ENCODE measurements at regions not wholly inside any gene's neighbourhood (a gene's known extent, or its start where the extent isn't known, plus 50 kb on each side); places are given as distances from the start of the nearest gene placed in this dataset.

DNA sequence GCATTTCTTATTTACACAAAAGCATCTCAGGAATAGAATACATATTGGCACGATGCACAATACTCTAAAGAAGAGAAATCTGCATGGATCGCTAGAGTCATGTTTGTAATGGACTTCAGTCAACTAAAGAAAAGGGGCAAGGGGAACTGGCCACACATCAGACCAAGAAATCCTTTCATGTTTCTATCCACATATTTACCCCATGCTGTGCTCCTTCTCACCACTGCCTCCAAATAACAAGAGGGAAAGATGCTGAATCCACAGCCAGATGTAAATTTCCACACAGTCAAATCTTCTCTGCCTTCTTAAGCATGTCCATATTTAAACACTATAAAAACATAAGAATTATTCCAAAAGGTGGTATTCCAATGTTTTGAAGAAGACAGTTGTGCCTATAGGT, 67.6 kb downstream of the COX18 start:
- DNase-seq = no peak

DNA sequence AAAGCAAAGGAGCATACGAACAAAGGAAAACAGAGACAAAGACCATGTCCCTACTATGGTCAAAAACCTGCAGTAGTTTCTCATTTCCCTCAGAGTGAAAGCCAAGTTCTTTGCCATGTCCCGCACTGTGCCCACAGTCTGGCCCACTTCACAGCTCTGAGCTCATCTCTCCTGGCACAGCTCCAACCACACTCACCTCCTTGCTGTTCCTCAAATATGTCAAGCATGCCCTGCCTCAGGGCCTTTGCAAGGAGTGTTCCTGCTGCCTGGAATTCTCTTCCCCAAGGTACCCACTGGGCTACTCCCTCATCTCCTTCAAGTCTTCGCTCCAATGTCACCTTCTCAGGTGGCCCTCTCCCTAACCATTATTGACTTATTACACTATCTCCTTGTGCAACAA, 72.1 kb downstream of the COX18 start:
- no peak for DNase-seq

DNA sequence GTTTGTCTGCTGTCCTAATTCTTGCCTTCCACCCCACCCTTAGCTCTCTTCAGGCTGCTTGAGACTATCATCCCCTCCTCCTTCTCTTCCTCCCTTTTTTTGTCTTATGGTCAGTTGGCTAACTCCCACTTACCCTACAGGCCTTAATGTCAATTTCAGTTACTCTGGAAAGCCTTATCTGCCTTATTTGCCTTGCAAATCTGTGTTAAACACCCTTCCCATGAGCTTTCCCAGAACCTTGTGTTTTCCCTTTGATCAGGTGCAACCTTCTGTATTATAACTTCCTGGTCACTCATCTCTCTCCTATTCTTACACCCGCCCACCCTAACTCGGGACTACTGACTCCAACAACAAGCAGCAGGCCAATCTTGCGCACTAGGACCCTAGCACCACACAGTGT, 74.8 kb downstream of the COX18 start:
- no peak for DNase-seq

DNA sequence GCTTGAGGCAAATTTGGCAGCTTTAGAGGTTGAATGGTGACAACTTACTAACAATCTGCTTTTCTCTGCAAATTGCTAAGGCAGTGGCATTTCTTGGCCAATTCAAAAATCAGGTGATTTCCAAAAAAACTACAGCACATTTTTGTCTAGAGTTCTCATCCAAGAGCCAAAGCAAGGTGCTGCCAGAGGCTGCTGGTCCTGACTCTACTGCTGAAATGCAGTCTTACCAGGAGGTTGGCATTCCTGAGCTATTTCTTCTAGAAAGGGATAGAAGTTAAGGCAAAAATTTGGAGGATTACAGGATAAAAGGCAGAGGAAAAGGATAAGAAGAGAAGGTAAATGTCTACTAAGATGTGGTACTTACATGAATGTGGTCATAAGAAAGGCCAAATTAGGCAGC, 75.6 kb downstream of the COX18 start:
- no peak for DNase-seq

DNA sequence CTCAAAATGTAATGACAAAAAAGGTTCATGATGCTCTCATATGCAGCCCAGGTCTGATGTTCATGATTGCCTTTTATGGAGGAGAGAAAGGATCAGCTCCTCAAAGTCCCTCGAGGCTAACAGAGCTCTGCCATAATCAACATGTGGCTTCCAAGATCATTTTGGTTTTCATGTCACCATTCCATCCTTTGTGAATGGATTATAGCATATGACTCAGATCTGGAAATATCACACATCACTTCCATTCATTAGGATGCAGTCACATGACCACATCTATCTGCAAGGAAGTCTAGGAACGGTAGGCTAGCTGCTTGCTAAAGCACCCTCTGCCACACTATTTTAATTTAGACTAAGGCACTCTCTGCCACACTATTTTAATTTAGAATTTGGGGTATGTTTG, 77.6 kb downstream of the COX18 start:
- DNase-seq = no peak

DNA sequence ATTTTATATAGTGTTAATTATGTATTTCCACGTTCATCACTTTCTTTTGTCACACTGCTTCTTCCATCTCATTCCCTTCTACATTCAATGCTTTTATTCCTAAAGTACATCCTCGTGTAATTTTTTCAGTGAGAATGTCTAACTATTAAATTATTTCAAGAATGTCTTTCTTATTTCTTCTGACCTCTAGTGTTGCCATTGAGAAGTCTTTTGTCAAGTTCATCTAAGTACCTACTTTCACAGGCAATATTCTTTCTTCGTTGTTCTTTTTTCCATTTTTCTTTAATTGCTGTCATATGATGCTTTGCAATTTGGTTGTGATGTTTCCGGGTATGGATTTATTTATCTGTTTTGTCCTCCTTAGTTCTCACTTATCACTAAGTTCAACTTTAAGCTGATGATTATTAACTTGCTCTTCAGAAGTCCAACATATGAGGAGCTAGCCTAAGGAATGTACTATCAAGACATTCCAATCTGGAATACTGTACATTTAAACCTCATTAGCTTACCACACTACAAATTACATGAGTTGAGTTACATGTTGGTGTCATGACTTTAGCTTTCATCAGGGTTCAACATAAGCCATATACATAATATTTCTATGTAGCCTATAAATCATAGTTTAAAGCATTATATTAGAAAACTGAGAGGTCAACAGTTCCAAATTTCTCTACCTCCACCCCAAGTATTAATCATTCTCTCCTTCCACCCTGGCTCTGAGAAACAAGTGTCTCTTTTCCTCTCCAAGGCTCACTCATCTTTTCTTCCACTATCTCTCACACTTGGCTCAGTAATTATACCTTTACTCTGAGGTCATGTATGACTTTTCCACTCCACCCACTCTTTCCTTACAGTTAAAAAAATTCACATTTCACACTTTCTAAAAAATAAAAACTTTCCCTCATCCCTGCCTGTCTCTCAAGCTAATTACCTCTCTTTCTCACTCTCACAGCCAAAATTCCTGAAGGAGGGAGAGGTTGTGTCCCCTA, 81.5 kb downstream of the COX18 start:
- DNase-seq = no peak

DNA sequence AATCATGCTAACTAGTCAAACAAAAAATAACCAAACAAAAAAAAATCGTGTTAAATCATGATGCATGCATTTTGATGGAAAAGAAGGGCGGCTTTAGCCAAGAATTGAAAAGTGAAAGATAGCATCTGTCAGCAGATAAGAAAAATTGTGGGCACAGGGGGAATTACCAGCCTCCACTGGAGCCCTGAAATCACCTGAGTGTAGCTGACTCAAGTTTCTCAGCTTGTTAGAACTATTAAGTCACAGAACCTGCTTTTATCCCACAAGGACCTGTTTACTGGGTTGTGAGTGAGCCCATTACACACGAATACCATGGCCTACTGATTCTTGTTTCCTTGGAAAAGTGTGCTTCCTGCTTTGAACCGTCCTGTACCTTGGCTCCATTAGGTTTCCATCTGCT, 85.2 kb downstream of the COX18 start:
- DNase-seq = no peak

DNA sequence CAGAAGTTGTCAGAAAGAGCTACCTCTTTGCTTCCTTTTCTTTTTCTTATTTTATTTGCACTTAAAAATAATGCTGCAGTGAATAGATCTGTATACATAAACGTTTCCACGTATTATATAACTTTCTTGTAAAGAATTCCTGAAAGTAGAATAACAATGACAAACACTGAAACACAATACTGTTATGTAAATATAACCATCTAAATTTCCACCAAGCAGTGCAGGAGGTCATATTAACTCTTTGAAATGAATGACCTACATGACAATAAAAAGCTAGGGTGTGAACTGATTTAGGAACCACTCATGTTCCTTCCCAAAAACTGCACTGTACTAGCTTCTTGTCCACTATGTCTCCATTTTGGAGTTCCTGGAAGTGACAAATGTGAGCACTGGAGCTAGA, 85.8 kb downstream of the COX18 start:
- DNase-seq = no peak

DNA sequence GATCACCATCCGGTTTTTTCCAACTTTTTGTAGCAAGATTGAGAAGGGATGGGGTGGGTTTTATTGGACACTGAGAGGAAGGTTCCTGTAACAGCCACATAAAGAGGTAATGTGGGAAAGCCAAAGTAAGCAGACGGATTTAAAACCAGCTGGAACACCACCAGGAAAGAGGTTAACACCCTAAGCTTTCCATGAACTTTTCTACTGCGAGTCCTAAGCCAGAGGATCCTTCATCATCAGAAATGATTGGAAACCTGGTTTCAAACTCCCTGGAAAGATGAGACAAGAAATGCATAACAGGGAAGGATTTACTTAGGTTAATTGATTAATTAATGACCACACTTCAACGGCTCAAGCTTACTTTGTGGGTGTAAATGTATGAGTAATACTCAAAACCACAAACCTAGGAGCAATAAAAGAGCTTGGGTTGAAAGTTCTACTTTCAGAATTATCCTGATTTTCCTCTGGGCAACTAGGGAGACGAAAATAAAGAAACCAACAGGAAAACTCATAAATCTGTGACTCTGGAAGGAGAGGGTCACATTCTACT, 91.5 kb downstream of the COX18 start:
- no peak for DNase-seq

DNA sequence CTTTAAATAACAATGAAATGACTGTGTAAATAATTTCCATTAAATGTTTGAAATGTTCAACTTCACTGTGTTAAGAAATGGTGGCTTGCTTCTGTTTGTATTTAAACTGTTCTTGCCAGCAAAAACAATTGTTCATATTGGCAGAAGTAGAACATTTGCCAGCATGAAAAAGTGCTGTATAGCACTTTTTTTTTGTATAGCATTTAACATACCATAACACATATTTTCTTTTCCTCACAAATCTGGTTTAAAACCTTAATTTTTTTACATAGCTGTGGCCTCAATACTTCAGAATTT, 94.1 kb downstream of the COX18 start:
- DNase-seq = no peak

DNA sequence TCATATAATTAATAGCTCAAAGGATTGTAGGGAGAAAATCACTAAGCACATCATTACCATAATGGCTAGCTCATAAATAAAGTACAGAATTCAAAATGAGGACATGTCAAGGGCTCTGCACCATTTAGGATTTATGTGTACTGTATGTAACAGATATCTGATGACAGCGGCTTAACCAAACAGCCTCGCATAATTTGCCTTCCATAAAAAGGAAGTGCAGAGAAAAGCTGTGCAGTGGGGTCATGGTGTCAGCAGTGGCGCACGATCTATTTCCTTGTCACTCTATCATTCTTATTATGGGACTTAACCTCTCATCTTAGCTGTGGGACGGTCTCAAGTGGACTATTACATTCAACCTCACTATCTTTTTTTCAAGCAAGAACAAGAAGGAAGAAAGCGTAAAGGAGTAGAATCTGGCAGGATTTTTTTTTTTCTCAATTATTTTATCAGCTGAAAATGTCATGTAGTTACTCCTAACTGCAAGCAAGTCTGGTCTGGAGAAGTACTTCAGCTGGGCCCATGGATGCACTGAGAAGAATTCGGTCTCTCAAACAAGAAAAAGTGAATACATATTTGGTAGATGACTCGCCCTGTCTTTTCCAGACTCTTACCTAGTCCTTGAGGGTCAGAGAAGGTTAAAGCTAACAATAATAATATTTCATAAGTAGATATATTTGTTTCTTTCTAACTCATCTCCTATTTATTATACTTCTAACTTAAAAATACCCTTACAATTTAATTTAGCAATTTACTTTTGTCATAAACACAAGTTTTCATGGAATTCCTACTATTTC, 94.6 kb downstream of the COX18 start:
- no peak for DNase-seq

DNA sequence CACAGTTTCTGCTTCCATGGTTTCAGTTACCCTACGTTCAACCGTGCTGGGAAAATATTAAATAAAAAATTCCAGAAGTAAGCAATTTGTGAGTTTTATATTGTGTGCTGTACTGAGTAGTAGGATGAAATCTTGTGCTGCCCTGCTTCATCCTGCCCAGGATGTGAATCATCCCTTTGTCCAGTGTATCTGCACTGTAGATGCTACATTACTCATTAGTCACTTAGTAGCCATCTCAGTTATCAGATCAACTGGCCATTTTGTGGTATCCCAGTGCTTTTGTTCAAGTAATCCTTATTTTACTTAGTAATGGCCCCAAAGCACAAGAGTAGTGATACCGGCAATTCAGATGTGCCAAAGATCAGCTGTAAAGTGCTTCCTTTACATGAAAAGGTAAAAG, 97.9 kb downstream of the COX18 start:
- DNase-seq = no peak

DNA sequence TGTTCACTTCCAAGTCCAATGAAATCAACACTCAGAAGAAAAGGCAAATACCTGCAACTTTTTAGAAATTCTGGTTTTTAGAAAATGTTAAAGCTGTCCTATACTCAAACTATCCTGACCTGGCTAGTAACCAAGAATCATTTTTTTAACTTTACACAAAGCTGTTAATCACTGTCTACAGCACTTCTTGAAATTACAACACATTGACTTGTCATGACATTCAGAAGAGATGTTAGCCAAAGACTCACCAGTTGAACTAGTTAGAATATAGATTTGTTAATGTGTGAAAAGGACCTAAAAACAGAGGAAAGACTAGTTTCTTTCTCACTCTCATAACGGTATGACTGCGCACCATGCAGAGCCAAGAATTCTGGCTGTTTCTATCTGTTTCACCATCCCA, 98.8 kb downstream of the COX18 start:
- no peak for DNase-seq

DNA sequence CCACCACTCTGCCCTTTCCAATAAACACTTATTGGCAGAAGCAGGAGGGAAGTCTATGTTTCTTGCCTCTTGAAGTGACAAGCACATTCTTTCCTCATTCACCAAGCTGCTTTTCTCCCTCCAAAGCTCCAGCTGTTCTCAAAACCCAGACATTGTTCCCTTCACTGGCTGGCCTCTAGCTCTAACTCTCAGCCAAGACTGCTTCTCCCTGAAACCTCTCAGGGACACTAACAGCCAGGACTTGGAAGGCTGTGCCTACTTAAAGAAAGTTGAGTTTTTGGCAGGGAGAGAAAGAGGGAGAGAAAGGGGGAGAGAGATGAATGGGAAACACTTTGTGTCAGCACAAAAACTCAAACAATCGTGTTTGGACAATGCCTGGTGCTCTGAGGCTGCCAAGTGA, 99.5 kb downstream of the COX18 start:
- no peak for DNase-seq

DNA sequence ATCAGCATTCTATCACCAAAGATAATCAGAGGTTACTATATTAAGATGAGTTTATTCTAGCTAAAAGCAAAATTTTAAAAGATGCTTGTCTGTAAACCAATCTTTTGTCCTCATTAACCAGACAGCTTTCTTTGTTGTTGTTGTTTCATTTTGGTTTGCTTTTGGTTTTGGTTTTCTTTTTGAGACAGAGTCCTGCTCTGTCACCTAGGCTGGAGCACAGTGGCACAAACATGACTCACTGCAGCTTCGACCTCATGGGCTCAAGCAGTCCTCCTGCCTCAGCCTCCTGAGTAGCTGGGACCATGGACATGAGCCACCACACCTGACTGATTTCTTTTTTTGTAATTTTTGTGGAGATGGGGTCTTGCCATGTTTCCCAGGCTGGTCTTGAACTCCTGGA, 102.9 kb downstream of the COX18 start:
- no peak for DNase-seq

DNA sequence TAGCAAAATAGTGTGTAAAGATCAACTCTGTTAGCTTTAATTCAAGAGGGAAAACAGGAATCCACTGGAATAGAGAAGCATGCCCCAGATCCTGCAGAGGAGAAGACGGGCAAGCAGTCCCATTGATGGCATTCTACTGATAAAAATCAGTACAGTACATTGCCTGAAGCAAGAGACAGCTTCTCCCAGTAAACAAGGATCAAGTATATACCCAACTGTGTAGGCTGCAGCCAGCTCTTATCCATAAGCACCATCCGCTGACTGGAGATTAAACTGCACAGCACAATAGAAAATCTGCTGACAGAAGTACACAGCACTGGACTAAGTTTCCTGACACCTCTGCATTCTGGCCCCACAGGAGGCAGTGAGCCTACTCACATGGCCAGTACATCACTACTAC, 110.1 kb downstream of the COX18 start:
- no peak for DNase-seq

DNA sequence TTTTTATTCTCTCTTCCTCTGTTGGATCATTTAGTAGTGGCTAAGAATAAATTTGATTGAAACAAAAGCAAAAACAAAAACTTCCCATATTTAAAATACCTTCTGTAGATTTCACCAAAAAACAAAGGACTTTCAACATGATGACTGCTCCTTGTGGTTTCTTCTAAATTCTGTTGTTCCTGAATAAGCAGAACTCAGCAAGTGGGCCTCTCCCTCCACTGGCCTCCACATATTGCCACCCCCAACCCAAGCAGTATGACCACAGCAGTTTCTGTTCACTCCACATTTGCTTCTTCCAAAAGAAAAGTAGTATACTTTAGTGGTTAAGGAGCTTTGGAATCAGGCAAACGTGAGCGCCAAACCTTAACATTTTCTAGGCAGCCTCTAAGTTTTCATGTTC, 114.7 kb downstream of the COX18 start:
- no peak for DNase-seq

DNA sequence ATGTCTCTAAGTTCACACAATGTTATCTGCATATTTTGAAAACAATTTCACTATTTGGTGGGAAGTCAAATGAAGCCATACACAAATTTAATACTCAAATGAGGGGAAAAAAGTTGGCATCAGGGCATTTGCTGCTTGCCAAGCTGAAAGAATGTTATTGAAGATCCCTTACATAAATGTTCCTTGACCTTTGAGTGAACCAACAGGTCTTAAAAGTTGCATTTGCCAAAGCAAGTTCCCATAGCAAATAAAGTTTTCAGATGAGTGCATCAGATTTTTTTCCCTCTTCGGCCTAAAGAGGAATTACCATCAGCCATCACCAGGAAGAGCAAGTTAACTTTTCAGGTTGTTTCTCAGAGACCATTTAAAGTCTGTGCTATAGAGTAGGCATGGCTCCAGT, 115.9 kb downstream of the COX18 start:
- DNase-seq = no peak

DNA sequence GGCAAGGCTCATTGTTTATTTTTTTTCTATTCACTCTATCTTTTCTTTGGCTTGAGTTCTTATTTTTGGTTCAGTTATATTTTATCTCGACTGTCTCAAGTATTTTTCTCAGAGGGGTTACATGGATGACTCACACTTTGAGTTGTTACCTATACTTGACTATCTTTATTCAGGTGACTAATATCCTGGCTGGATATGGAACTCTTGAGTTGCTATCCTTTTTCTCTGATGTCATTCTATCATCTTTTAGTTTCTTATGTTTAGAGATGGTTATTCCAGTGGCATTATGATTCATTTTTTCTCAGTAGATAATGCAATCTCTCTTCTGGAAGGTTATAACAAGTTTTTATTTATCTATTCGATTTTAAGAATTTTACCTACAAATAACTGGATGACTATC, 117.9 kb downstream of the COX18 start:
- DNase-seq = no peak

DNA sequence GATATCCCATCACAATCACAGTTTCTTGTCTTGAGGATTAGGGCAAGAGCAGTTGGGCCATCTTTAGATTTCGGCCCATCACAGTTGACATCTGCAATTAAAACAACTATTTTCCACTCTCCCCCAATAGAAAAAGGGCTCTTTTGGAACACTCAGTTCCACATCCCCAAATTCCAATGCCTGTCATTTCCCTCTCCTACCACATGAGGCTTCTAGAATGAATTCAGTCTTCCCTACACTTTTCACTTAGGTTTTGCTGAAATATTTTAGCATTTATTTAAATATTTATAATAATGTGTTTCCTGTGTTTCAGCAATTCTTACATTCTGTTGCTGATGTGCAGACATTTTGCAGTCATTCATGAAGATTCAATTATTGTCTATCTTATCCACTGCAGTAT, 118.4 kb downstream of the COX18 start:
- DNase-seq = no peak

DNA sequence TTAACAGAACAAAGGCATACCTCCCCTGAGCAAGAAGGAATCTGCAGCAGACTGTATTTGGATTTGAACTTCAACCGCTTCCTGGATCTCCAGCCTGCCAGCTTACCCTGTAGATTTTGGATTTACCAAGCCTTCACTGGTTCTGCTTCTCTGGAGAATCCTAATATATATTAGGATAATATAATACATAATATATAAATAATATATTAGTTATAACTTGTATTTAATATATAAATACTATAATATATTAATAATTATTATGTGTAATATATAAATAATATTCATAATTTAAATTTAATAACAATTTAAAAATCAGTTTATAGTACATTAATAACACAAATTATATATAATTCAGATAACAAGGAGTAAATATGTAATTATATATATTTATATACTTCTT, 121.4 kb downstream of the COX18 start:
- no peak for DNase-seq

DNA sequence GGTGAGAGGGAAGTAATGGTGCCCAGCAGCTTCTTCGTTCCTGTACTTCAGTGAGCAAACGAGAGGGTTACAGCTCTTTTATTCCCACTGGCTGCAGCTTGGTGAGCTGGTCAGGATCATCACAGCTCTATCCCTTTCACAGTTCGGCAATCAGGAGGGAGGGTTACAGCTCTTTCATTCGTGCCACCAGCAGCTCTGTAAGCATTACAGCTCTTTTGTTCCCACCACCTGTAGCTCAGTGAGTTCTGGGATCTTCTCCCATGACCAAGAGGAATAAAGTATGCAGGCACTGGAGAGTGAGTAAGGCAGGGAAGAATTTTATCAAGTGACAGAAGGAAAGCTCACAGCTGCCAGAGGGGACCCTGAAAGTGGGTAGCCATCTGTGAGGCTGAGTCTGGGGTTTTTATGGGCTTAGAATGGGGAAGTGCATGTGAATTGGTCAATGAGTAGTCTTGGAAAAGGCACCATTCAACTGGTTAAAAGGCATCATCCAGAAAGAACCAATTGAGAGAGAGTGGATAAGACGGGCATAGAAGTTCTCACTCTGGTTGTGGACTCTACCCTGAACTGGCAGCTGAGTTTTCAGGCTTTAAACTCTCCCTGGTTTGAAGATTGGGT, 123.7 kb downstream of the COX18 start:
- DNase-seq = no peak

DNA sequence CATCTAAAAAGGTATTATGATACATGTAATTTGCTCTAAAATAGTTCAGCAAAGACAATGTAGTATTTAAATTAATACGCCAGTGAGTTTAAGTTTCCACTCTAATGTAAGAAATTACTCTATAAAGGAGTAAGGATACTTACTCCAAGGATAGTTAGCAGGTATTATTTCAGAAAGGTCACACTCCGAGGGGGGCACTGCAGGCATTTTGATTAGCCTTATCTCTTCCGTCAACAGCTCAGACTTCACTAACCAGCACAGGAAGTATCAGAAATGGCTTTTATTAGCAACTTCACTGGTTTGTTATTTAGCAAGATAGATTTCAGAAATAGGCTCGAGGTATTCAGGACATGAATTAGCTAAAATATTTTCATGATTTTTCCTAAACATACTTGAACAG, 127.0 kb downstream of the COX18 start:
- DNase-seq = no peak

DNA sequence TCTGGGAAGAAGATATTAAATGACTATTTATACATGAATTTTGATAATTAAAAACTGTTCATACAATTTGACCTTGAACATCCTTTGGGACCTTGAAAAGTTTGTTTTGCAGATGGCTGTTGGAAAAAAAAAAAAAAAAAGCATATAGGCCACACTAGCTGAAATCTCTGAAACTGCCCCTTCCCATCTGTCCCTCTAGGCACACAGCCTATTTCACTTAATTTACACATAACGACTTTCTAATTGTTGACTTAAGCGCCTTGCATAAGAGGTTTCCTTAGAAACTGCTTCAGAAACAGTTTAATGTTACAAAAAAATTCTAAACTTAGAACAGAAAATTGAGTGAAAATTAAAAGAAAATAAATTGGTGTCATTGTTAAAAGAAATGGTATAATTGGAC, 131.0 kb downstream of the COX18 start:
- peak; percentile 26 for DNase-seq
